HUES64 (cell line): ENCODE measurements at regions not wholly inside any gene's neighbourhood (a gene's known extent, or its start where the extent isn't known, plus 50 kb on each side); places are given as distances from the start of the nearest gene placed in this dataset.
"Not testable (repeated sequence)": the region's sequence is repeated elsewhere in the genome, so short reads cannot be mapped to it uniquely, and the experiment has no call there.

Experiments used
- H3K27ac ChIP-seq: 2 replicates; pipeline ENCODE4 v1.7.0; 2013; ENCODE audit warnings: low read depth, low read length, inconsistent platforms
- H3K27me3 ChIP-seq: 2 replicates; pipeline ENCODE4 v1.6.1; 2013; ENCODE audit warnings: mild to moderate bottlenecking, low read length; ENCODE audit not compliant: insufficient read depth
- H3K36me3 ChIP-seq: 2 replicates; pipeline ENCODE4 v1.6.1; 2013; ENCODE audit warnings: mild to moderate bottlenecking, low read length; ENCODE audit not compliant: insufficient read depth
- H3K4me1 ChIP-seq: 2 replicates; pipeline ENCODE4 v1.6.1; 2013; ENCODE audit warnings: mild to moderate bottlenecking, low read length, moderate library complexity; ENCODE audit not compliant: insufficient read depth
- H3K4me3 ChIP-seq: 2 replicates; pipeline ENCODE4 v1.5.1; 2013; ENCODE audit warnings: mild to moderate bottlenecking, low read length, moderate library complexity
- H3K9ac ChIP-seq: 2 replicates; pipeline ENCODE4 v1.6.1; 2013; ENCODE audit warnings: mild to moderate bottlenecking, low read depth, low read length
- H3K9me3 ChIP-seq: 2 replicates; pipeline ENCODE4 v1.6.1; 2013; ENCODE audit warnings: low read depth, low read length; ENCODE audit not compliant: insufficient read depth
- WGBS: fragments of 150-250, 120-280 bp; methylation state at CpG from one replicate; pipeline ENCODE4 v1.1.7; 2013; ENCODE audit warnings: missing lambda C conversion rate; 5-methylcytosine and 5-hydroxymethylcytosine counted together

DNA sequence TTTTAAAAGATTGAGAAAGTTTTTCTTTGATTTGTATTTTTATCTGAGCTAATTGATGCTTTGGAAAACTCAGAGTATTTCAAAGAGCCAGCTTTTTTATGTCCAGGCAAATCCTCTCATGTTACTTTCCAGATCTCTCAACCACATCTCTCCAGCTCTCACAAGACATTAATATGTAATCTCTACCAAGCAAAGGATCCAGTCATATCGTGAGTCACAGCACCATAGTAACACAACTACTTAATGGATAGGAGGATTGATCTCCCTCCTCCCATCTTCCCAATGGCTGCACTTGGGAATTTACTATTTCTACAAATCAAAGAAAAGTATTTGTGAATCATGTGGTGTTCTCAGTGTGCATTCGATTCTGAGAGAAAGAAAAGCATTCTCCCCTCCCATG is 63.3 kb downstream of the POU4F1 start:
- Histone ChIP-seq H3K27ac (no peak overlapping the region), H3K9me3 (no peaks in the 10 kb centered on the region), H3K27me3 (no peaks in the 10 kb centered on the region), H3K4me1 (no peaks in the 10 kb centered on the region), H3K9ac (no peak overlapping the region), H3K36me3 (no peaks in the 10 kb centered on the region), H3K4me3 (no peak overlapping the region)
- WGBS: 67% methylated on average over 2 of the region's 2 CpGs

DNA sequence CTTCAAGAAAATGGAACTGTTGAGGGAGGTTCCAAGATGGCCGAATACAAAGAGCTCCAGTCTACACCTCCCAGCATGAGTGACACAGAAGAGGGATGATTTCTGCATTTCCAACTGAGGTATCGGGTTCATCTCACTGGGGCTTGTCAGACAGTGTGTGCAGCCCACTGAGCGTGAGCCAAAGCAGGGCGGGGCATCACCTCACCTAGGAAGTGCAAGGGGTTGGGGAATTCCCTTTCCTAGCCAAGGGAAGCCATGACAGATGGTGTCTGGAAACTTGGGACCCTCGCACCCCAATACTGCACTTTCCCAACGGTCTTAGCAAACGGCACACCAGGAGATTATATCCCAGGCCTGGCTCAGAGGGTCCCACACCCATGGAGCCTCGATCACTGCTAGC is 77.3 kb downstream of the POU4F1 start:
- not testable (repeated sequence) for H3K27me3 ChIP-seq, H3K36me3 ChIP-seq, H3K9ac ChIP-seq, H3K27ac ChIP-seq, H3K4me3 ChIP-seq, H3K4me1 ChIP-seq
- H3K9me3 ChIP-seq: peaks cover 13% of the 10 kb centered on the region; the same call in 1 of the 2 replicates
- 97% methylated on average over 8 of the region's 8 CpGs for WGBS

DNA sequence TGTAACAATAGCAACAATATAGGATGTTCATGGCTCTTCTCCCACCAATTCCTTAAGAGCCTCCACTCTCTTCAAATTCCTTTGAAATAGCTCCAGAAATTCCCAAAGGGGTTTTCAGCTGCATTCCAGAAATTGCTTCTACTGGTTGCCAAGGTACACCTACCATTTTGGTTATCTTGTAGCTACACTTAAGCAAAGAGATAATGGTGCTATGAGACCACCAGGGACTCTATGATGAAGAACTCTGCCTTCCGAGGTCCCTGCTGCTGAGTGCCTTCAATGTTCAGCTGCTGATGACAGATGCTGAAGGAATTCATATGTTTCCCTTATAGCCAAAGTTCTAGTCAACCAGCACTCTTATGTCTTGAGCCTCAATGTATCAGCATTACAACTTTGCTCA is 78.4 kb downstream of the POU4F1 start:
- H3K4me1 ChIP-seq: no peaks in the 10 kb centered on the region
- H3K9me3 ChIP-seq: peaks cover 13% of the 10 kb centered on the region; the same call in 1 of the 2 replicates
- H3K9ac ChIP-seq: no peak overlapping the region
- H3K36me3 ChIP-seq: no peaks in the 10 kb centered on the region
- no peak overlapping the region for H3K27ac ChIP-seq
- H3K4me3 ChIP-seq: no peak overlapping the region
- 90% methylated on average over 1 of the region's 1 CpG for WGBS
- H3K27me3 ChIP-seq: no peaks in the 10 kb centered on the region

DNA sequence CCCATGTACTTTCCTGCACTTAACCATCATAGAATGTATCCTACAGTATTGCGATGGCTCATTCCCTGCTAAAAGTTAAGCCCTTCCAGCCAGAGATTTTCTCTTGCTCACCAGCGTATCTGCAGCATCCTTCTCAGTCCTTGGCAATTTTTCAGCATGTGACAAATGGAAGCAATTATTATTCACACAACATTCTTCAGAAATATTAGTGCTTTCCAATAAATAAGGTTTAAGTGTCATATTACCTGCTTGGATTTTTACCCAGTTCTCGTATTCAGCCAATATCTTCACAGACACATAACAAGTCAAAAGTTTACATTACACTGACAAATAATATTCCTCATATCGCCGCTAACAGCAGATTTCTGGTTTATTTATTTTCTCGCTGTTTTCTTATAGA is 82.3 kb downstream of the POU4F1 start:
- WGBS: 98% methylated on average over 6 of the region's 6 CpGs
- H3K36me3 ChIP-seq: no peaks in the 10 kb centered on the region

DNA sequence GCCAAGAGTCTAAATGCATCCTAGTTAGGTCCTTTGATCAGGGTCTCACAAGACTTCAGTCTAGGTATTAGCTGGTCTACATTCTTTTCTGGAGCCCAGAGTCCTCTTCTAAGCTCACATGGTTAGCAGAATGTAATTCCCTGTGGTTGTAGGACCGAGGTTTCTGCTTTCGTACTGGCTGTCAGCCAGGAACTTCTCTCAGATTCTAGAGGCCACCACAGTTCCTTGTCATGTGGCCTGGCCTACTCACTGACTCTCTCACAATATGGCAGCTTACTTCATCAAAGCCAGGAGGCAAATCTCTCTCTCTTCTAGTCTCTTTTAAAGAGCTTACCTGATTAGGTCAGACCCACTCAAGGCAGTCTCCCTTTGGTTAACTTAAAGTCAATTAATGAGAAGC is 82.9 kb downstream of the POU4F1 start:
- Histone ChIP-seq H3K9ac (no peak overlapping the region), H3K9me3 (peaks cover 10% of the 10 kb centered on the region; the same call in 1 of the 2 replicates), H3K27me3 (no peaks in the 10 kb centered on the region), H3K36me3 (no peaks in the 10 kb centered on the region), H3K4me1 (no peaks in the 10 kb centered on the region), H3K27ac (no peak overlapping the region), H3K4me3 (no peak overlapping the region)
- WGBS: 92% methylated on average over 2 of the region's 2 CpGs

More for the DNA sequence above, 82.3 kb downstream of the POU4F1 start:
- H3K4me3 ChIP-seq: no peak overlapping the region
- H3K27ac ChIP-seq: no peak overlapping the region
- peaks cover 16% of the 10 kb centered on the region for H3K9me3 ChIP-seq
- no peaks in the 10 kb centered on the region for H3K27me3 ChIP-seq
- H3K4me1 ChIP-seq: no peaks in the 10 kb centered on the region
- no peak overlapping the region for H3K9ac ChIP-seq

DNA sequence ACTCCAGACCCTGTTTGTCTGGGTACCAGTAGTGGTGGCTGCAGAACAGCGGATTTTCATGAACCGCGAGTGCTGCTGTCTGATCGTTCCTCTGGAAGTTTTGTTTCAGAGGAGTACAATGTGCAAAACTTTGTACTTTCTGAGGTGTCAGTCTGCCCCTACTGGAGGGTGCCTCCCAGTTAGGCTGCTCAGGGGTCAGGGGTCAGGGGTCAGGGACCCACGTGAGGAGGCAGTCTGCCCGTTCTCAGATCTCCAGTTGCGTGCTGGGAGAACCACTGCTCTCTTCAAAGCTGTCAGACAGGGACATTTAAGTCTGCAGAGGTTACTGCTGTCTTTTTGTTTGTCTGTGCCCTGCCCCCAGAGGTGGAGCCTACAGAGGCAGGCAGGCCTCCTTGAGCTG is 84.9 kb downstream of the POU4F1 start:
- not testable (repeated sequence) for H3K4me3 ChIP-seq, H3K27ac ChIP-seq, H3K9me3 ChIP-seq, H3K9ac ChIP-seq, H3K27me3 ChIP-seq, H3K4me1 ChIP-seq, H3K36me3 ChIP-seq
- 89% methylated on average over 6 of the region's 7 CpGs for WGBS

DNA sequence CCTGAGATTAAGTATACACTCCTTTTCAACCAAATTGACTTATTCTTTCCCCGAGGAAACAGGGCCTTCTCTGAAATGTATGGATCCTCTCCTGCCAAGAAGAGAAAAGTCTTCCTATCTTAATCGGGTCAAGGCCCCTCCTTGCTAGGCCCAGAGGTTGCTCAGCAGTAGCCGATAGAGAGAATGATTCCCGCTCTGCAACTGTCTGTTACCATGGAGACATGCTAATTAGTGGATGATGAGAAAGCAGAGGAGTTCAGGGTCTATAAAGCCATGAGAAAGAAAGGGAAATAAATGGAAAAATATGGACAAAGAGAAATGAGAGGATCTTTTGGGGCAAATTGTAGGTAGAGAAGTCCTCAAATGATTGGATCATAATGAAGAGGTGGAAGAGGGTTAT is 103.5 kb downstream of the POU4F1 start:
- H3K4me3 ChIP-seq: no peak overlapping the region
- no peak overlapping the region for H3K27ac ChIP-seq
- H3K9ac ChIP-seq: no peak overlapping the region
- no peaks in the 10 kb centered on the region for H3K4me1 ChIP-seq
- H3K36me3 ChIP-seq: no peaks in the 10 kb centered on the region
- WGBS: 53% methylated on average over 4 of the region's 4 CpGs
- no peaks in the 10 kb centered on the region for H3K9me3 ChIP-seq
- no peaks in the 10 kb centered on the region for H3K27me3 ChIP-seq

DNA sequence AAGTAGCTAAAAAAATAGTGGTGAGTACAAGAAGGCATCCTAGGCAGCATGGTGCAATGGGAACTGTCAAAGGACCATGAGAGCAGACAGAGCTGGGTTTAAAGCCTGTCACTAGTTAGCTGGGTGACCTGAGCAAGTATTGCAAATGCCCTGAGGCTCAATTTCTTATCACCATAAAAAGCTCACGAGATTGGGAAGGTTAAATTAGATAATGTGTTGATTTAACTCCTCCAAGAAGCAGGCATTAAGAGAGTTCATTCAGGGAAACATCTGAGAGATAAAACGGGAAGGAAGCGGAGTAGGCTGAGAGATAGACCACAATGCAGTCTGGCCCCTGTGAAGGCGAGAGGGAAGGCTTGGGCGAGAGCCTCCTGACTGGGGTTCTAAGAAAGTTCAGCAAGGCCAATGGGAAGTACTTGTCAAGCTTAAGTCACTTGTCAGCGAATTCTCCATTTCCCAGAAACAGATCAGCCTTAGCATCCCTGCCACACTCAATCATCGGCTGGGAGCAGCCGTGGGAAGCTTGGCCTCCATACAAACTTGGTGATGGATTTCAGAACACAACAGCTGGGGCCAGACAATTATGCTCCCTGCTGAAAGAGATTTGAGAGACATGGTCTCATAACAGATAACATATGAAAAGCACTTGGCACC is 105.5 kb downstream of the POU4F1 start:
- no peaks in the 10 kb centered on the region for H3K36me3 ChIP-seq
- H3K27ac ChIP-seq: no peak overlapping the region
- H3K9me3 ChIP-seq: no peaks in the 10 kb centered on the region
- H3K27me3 ChIP-seq: no peaks in the 10 kb centered on the region
- no peaks in the 10 kb centered on the region for H3K4me1 ChIP-seq
- no peak overlapping the region for H3K4me3 ChIP-seq
- no peak overlapping the region for H3K9ac ChIP-seq
- WGBS: 84% methylated on average over 8 of the region's 8 CpGs

DNA sequence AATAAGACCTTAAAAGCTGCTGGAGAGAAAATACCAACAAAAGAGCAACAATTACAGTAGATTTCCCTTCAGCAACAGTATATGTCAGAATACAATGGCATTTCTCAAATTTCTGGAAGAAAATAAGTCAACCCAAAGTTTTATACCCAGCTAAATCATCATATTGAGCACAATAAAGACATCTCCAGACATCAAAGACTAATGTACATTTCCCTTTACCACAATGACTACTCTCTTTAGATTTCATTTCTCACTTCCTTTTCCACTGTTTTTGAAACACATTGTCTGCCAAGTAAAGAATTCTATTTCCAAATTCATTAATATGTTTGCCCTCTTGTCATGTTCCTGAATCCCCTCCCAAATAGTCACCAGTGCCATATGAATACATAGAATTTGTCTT is 111.4 kb downstream of the POU4F1 start:
- no peaks in the 10 kb centered on the region for H3K36me3 ChIP-seq
- H3K4me3 ChIP-seq: no peak overlapping the region

DNA sequence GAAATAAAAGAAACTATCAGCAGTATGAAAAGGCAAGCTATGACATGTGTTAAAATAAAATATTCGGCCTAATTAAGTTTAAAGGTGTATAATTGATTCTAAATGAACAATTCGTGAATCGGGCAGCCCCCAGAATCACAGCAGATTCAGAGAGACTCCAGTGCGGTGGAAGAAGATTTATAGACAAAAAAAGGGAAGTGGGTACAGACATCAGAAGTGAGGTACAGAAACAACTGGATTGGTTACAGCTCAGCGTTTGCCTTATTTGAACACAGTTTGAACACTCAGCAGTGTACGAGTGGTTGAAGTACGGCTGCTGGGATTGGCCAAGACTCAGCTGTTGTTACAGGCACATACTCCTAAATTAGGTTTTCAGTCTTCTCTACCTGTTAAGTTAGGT is 113.1 kb downstream of the POU4F1 start:
- not testable (repeated sequence) for H3K4me1 ChIP-seq, H3K9ac ChIP-seq, H3K27me3 ChIP-seq, H3K9me3 ChIP-seq, H3K36me3 ChIP-seq, H3K27ac ChIP-seq, H3K4me3 ChIP-seq
- 95% methylated on average over 7 of the region's 7 CpGs for WGBS

More for the DNA sequence above, 111.4 kb downstream of the POU4F1 start:
- Histone ChIP-seq H3K4me1 (no peaks in the 10 kb centered on the region), H3K9me3 (peaks cover 6% of the 10 kb centered on the region; the same call in 1 of the 2 replicates), H3K27ac (no peak overlapping the region), H3K27me3 (no peaks in the 10 kb centered on the region), H3K9ac (no peak overlapping the region)

DNA sequence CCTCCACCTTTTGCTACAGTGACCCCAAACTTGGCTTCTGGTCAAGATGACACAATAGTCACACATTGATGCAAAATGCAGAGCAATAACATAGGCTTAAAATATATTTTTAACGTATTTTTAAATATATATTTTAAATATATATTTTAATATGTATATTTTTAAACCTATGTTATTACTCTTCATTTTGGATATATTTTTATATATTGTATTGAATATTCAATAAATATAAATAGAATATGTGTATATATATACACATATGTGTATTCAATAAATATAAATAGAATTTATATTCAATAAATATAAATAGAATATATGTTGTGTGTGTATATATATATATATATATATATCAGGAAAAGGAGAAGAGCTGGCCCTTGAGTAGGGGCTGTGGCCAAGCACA is 115.6 kb downstream of the POU4F1 start:
- no peaks in the 10 kb centered on the region for H3K4me1 ChIP-seq
- H3K9me3 ChIP-seq: peaks cover 6% of the 10 kb centered on the region; the same call in 1 of the 2 replicates
- WGBS: no CpG with 5 or more reads among the region's 1 CpG
- no peak overlapping the region for H3K9ac ChIP-seq
- H3K4me3 ChIP-seq: no peak overlapping the region
- no peaks in the 10 kb centered on the region for H3K36me3 ChIP-seq
- H3K27ac ChIP-seq: no peak overlapping the region
- no peaks in the 10 kb centered on the region for H3K27me3 ChIP-seq

DNA sequence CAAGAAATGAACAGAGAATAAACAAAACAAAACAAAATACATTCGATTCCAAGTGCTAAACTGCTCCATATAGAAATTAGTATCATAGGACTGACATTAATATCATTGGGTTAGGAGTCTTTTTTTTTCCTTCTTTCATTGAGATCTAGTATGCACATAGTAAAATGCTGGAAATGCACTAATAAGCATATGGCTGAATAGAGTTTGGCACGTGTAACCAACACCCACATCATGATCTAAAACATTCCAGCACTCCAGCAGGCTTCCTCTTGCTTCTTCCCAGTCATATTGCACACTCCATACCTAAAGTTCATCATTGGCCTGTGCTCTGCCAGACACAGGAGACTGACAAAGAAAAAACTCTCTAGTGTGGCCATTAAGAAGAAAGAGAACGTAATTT is 117.5 kb downstream of the POU4F1 start:
- Histone ChIP-seq H3K4me3 (no peak overlapping the region), H3K27ac (no peak overlapping the region), H3K9ac (no peak overlapping the region), H3K4me1 (no peaks in the 10 kb centered on the region), H3K27me3 (no peaks in the 10 kb centered on the region), H3K36me3 (no peaks in the 10 kb centered on the region), H3K9me3 (no peaks in the 10 kb centered on the region)
- 94% methylated on average over 2 of the region's 3 CpGs for WGBS
